ENCODE measurements at regions not wholly inside any gene's neighbourhood (a gene's known extent, or its start where the extent isn't known, plus 50 kb on each side); places are given as distances from the start of the nearest gene placed in this dataset.

GRCh38 chr9:95775191-95775590, 100.3 kb upstream of the ERCC6L2 start:
- TF ChIP-seq POLR2A (IDR thresholded peaks at IDR 0.05; ENCODE audit: low read depth) (no peak), CTCF (IDR thresholded peaks at IDR 0.05) (no peak), POLR2AphosphoS5 (IDR thresholded peaks at IDR 0.05) (no peak), EP300 (IDR thresholded peaks at IDR 0.05) (no peak)
